ENCODE measurements at regions not wholly inside any gene's neighbourhood (a gene's known extent, or its start where the extent isn't known, plus 50 kb on each side); places are given as distances from the start of the nearest gene placed in this dataset.
"Not testable (repeated sequence)": the region's sequence is repeated elsewhere in the genome, so short reads cannot be mapped to it uniquely, and the experiment has no call there.

DNA sequence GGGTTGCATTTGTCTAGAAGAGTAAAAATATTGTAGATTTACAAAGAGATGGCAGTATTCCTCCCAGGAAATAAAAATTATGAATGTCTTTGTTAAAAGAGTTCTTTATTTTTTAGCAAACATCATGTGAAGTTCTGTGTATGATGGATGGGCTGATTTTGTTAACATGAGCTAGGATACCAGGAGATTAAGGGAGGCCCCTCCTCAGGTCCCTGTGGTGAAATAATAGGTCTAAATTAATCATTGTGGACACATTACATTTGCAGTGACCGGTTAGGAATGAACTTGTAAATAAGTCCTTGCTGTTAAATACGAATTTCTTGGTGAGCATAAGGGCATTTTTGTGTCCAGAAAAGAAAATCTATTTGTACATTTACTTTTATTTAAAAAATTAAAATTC is 339.4 kb upstream of the PHF14 start:
- TF ChIP-seq, protein P1, sequence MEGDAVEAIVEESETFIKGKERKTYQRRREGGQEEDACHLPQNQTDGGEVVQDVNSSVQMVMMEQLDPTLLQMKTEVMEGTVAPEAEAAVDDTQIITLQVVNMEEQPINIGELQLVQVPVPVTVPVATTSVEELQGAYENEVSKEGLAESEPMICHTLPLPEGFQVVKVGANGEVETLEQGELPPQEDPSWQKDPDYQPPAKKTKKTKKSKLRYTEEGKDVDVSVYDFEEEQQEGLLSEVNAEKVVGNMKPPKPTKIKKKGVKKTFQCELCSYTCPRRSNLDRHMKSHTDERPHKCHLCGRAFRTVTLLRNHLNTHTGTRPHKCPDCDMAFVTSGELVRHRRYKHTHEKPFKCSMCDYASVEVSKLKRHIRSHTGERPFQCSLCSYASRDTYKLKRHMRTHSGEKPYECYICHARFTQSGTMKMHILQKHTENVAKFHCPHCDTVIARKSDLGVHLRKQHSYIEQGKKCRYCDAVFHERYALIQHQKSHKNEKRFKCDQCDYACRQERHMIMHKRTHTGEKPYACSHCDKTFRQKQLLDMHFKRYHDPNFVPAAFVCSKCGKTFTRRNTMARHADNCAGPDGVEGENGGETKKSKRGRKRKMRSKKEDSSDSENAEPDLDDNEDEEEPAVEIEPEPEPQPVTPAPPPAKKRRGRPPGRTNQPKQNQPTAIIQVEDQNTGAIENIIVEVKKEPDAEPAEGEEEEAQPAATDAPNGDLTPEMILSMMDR (conservative IDR thresholded peaks at IDR 0.05), result no peak
- no peak overlapping the region for H3K27ac ChIP-seq

DNA sequence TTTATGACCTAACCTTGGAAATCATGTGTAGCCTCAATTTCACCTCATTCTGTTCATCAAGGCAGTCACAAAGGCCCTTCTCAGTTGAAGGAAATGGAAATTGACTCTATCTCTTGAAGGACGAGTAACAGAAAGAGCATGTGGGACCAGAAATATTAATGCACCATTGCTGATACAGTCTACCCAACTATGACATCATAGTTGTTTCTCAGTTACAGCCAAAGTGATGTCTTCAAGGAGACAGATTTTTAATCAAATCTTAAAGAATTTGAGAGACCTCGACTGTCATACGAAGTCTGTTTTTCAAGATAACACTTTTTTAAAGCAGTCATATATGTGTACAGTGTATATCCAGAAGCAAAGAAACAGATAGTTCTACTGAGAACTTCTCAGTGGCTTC is 335.7 kb upstream of the PHF14 start:
- H3K27ac ChIP-seq, result no peak overlapping the region
- TF ChIP-seq, protein P1 (conservative IDR thresholded peaks at IDR 0.05), result no peak

DNA sequence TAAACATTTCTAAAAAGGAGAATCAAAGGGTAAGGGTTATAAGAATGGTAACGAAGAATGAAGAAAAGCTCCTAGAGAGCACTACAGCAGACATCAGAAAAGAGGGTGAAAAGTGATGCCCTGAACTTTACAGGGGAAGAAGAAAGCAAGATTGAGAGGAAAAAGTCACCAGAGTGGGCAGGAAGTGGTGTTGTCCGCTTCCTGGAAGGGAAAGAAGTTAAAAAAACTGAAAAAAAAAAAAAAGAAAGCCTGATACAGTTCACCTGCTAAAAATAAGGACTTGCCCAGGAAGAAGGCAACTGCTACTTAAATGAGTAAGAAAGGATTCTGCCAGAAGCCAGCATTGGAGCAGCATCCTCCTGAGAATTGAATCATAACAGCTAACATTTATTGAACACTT is 330.1 kb upstream of the PHF14 start:
- no peak overlapping the region for H3K27ac ChIP-seq
- TF ChIP-seq, protein P1 (conservative IDR thresholded peaks at IDR 0.05), result no peak

- H3K27ac ChIP-seq, result no peak overlapping the region
- TF ChIP-seq, protein P1 (conservative IDR thresholded peaks at IDR 0.05), result no peak
These were observed 328.8 kb upstream of the PHF14 start for GRCh38 chr7:10644849-10645248.

GRCh38 chr7:10646194-10646593 is 327.5 kb upstream of the PHF14 start:
- H3K27ac ChIP-seq, result no peak overlapping the region
- TF ChIP-seq, protein P1 (conservative IDR thresholded peaks at IDR 0.05), result no peak

- no peak overlapping the region for H3K27ac ChIP-seq
- TF ChIP-seq, protein P1 (conservative IDR thresholded peaks at IDR 0.05), result no peak
These were observed 325.4 kb upstream of the PHF14 start for GRCh38 chr7:10648289-10648688.

GRCh38 chr7:10649120-10649519 is 324.6 kb upstream of the PHF14 start:
- H3K27ac ChIP-seq, result not testable (repeated sequence)

- TF ChIP-seq, protein P1 (conservative IDR thresholded peaks at IDR 0.05), result no peak
- H3K27ac ChIP-seq, result no peak overlapping the region
These were observed 318.6 kb upstream of the PHF14 start for GRCh38 chr7:10655031-10655430.
